ENCODE measurements at regions not wholly inside any gene's neighbourhood (a gene's known extent, or its start where the extent isn't known, plus 50 kb on each side); places are given as distances from the start of the nearest gene placed in this dataset.
"Not testable (repeated sequence)": the region's sequence is repeated elsewhere in the genome, so short reads cannot be mapped to it uniquely, and the experiment has no call there.

DNA sequence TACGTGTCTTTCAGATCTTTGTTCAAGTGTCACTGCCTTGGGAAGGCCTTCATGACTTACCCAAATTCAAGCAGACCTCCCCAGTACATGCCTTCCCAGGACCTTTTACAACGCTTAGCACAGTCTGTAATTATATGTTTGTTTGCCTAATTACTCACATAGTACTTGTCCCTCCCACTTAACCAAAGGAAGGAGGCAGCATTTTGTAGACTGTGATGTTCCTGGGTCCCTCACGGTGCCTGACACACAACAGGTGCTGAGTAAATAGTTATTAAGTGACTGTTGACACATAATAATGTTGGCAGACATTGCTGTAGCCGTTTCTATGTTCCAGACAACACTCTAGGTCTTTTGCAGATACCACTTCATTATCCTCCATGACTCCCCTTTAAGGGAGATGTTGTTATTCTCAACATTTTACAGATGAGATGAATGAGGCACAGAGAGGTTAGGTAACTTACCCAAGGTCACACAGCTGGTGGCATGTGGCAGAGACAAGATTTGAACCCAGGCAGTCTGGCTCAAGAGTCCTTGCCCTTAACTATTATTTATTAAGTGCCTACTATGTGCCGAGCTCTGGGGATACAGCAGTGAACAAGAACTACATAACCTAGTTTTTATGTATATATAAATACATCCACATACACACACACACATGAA is 130.7 kb downstream of the PHETA1 start:
- no peak overlapping the region for H3K27ac ChIP-seq
- DNase-seq: no peak
- TF ChIP-seq POLR2A (IDR thresholded peaks at IDR 0.05) (no peak), POLR2AphosphoS5 (IDR thresholded peaks at IDR 0.05) (no peak), EP300 (IDR thresholded peaks at IDR 0.05; ENCODE audit: low read depth) (no peak)
- TF ChIP-seq, protein P1, sequence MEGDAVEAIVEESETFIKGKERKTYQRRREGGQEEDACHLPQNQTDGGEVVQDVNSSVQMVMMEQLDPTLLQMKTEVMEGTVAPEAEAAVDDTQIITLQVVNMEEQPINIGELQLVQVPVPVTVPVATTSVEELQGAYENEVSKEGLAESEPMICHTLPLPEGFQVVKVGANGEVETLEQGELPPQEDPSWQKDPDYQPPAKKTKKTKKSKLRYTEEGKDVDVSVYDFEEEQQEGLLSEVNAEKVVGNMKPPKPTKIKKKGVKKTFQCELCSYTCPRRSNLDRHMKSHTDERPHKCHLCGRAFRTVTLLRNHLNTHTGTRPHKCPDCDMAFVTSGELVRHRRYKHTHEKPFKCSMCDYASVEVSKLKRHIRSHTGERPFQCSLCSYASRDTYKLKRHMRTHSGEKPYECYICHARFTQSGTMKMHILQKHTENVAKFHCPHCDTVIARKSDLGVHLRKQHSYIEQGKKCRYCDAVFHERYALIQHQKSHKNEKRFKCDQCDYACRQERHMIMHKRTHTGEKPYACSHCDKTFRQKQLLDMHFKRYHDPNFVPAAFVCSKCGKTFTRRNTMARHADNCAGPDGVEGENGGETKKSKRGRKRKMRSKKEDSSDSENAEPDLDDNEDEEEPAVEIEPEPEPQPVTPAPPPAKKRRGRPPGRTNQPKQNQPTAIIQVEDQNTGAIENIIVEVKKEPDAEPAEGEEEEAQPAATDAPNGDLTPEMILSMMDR (IDR thresholded peaks at IDR 0.05): no peak
- H3K9me3 ChIP-seq: no peaks in the 10 kb centered on the region
- no peaks in the 10 kb centered on the region for H3K4me1 ChIP-seq
- intact Hi-C loops (cut with DNase I; ENCODE audit: low total_unique reads) (no loop called here), in situ Hi-C loops (cut with MboI; ENCODE audit: low pct_ligation_motif_present in 1 of 4, low pct_unique_long_range_greater_than_20kb in 1 of 4, low sequenced_read_pairs in 3 of 4) (no loop called here)
- 41% methylated on average over 5 of the region's 5 CpGs; no CpG with 5 or more reads in 1 of the 2 donors for WGBS, 2 donors (ENCODE audit: low coverage in 1 of 2)
- H3K36me3 ChIP-seq: no peaks in the 10 kb centered on the region
- peaks cover 2% of the 10 kb centered on the region for H3K27me3 ChIP-seq
- H3K4me3 ChIP-seq: no peak overlapping the region

GRCh38 chr12:111234491-111234890 is 134.4 kb downstream of the PHETA1 start:
- H3K27me3 ChIP-seq; H3K4me3 ChIP-seq; in situ Hi-C loops (cut with MboI; ENCODE audit: low pct_ligation_motif_present in 1 of 4, low pct_unique_long_range_greater_than_20kb in 1 of 4, low sequenced_read_pairs in 3 of 4); H3K27ac ChIP-seq; DNase-seq; H3K9me3 ChIP-seq; intact Hi-C loops (cut with DNase I; ENCODE audit: low total_unique reads); H3K36me3 ChIP-seq; H3K4me1 ChIP-seq: not testable (repeated sequence)
- WGBS, 2 donors (ENCODE audit: low coverage in 1 of 2): 80 to 85% methylated on average over 4 of the region's 4 CpGs

DNA sequence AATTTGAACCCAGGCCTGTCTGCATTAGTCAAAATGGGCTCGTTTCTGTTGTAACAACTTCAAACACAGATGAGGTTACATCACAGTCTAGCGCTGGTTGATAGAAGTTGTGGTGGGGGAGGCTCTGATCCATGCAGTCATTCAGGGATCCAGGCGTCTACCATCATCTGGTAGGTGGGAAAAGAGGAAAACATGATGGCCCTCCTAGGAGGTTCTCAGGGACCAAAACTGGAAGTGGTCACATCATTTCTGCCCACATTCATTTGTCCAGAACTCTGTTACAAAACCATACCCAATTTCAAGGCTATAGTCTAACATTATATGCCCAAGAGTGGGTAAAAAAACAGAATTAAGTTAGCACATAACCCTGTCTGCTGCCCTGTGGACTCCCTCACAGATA is 135.1 kb downstream of the PHETA1 start:
- Histone ChIP-seq H3K27ac (no peak overlapping the region), H3K36me3 (no peaks in the 10 kb centered on the region), H3K4me1 (no peaks in the 10 kb centered on the region), H3K9me3 (no peaks in the 10 kb centered on the region), H3K4me3 (no peak overlapping the region), H3K27me3 (peaks cover 2% of the 10 kb centered on the region)
- no peak for DNase-seq
- intact Hi-C loops (cut with DNase I; ENCODE audit: low total_unique reads) (no loop called here), in situ Hi-C loops (cut with MboI; ENCODE audit: low pct_ligation_motif_present in 1 of 4, low pct_unique_long_range_greater_than_20kb in 1 of 4, low sequenced_read_pairs in 3 of 4) (no loop called here)
- no peak for TF ChIP-seq POLR2AphosphoS5 (IDR thresholded peaks at IDR 0.05)
- no peak for TF ChIP-seq EP300 (IDR thresholded peaks at IDR 0.05; ENCODE audit: low read depth)
- TF ChIP-seq, protein P1 (IDR thresholded peaks at IDR 0.05): no peak
- no peak for TF ChIP-seq POLR2A (IDR thresholded peaks at IDR 0.05)
- 72 to 80% methylated on average over 1 to 3 of the region's 3 CpGs for WGBS, 2 donors (ENCODE audit: low coverage in 1 of 2)

GRCh38 chr12:111230649-111231048 is 138.2 kb downstream of the PHETA1 start:
- H3K36me3 ChIP-seq: no peaks in the 10 kb centered on the region
- intact Hi-C loops (cut with DNase I; ENCODE audit: low total_unique reads) (no loop called here), in situ Hi-C loops (cut with MboI; ENCODE audit: low pct_ligation_motif_present in 1 of 4, low pct_unique_long_range_greater_than_20kb in 1 of 4, low sequenced_read_pairs in 3 of 4) (no loop called here)
- H3K27ac ChIP-seq: no peak overlapping the region
- H3K9me3 ChIP-seq: no peaks in the 10 kb centered on the region
- no peak for TF ChIP-seq EP300 (IDR thresholded peaks at IDR 0.05; ENCODE audit: low read depth)
- TF ChIP-seq, protein P1 (IDR thresholded peaks at IDR 0.05): no peak
- no peak for TF ChIP-seq POLR2A (IDR thresholded peaks at IDR 0.05)
- no peak for TF ChIP-seq POLR2AphosphoS5 (IDR thresholded peaks at IDR 0.05)
- no peak overlapping the region for H3K4me3 ChIP-seq
- WGBS, 2 donors (ENCODE audit: low coverage in 1 of 2): 37 to 62% methylated on average over 2 to 3 of the region's 3 CpGs
- peaks cover 2% of the 10 kb centered on the region for H3K27me3 ChIP-seq
- DNase-seq: no peak
- no peaks in the 10 kb centered on the region for H3K4me1 ChIP-seq

Measured in transverse colon (tissue), 4 donors.